IPS DF 4.7 (cell line): ENCODE measurements at regions not wholly inside any gene's neighbourhood (a gene's known extent, or its start where the extent isn't known, plus 50 kb on each side); places are given as distances from the start of the nearest gene placed in this dataset.
"Not testable (repeated sequence)": the region's sequence is repeated elsewhere in the genome, so short reads cannot be mapped to it uniquely, and the experiment has no call there.

ENCODE experiments used
- DNase-seq: peaks from one replicate; pipeline ENCODE4 v3.0.0-alpha.2; 2013; ENCODE audit warnings: low spot score; ENCODE audit errors: extremely low read depth

GRCh38 chr10:4174197-4174596, 389.2 kb upstream of the KLF6 start:
- DNase-seq: no peak

GRCh38 chr10:4170633-4171314, 385.8 kb upstream of the KLF6 start:
- no peak for DNase-seq

GRCh38 chr10:4170181-4170580, 385.2 kb upstream of the KLF6 start:
- DNase-seq: no peak

- DNase-seq: no peak
Measured at GRCh38 chr10:4169448-4169847, 384.4 kb upstream of the KLF6 start.

GRCh38 chr10:4167216-4167615, 382.2 kb upstream of the KLF6 start:
- DNase-seq: no peak

GRCh38 chr10:4162571-4163286, 377.7 kb upstream of the KLF6 start:
- no peak for DNase-seq

GRCh38 chr10:4159173-4159572, 374.2 kb upstream of the KLF6 start:
- no peak for DNase-seq

- DNase-seq: no peak
Measured at GRCh38 chr10:4154191-4154715, 369.2 kb upstream of the KLF6 start.

GRCh38 chr10:4151466-4151865, 366.5 kb upstream of the KLF6 start:
- DNase-seq: no peak

- DNase-seq: no peak
Measured at GRCh38 chr10:4150676-4151075, 365.7 kb upstream of the KLF6 start.

GRCh38 chr10:4149460-4149859, 364.5 kb upstream of the KLF6 start:
- not testable (repeated sequence) for DNase-seq

- DNase-seq: no peak
Measured at GRCh38 chr10:4147245-4147644, 362.2 kb upstream of the KLF6 start.

GRCh38 chr10:4144817-4145216, 359.8 kb upstream of the KLF6 start:
- DNase-seq: no peak

- DNase-seq: no peak
Measured at GRCh38 chr10:4141471-4141870, 356.5 kb upstream of the KLF6 start.

- no peak for DNase-seq
Measured at GRCh38 chr10:4138146-4138721, 353.2 kb upstream of the KLF6 start.

- DNase-seq: no peak
Measured at GRCh38 chr10:4137299-4137698, 352.3 kb upstream of the KLF6 start.

GRCh38 chr10:4136121-4136520, 351.1 kb upstream of the KLF6 start:
- no peak for DNase-seq

- no peak for DNase-seq
Measured at GRCh38 chr10:4132216-4132556, 347.2 kb upstream of the KLF6 start.

- no peak for DNase-seq
Measured at GRCh38 chr10:4131407-4132215, 346.6 kb upstream of the KLF6 start.

GRCh38 chr10:4130685-4131084, 345.7 kb upstream of the KLF6 start:
- no peak for DNase-seq

GRCh38 chr10:4129866-4130477, 345.0 kb upstream of the KLF6 start:
- DNase-seq: no peak
